ENCODE measurements at regions not wholly inside any gene's neighbourhood (a gene's known extent, or its start where the extent isn't known, plus 50 kb on each side); places are given as distances from the start of the nearest gene placed in this dataset.
"Not testable (repeated sequence)": the region's sequence is repeated elsewhere in the genome, so short reads cannot be mapped to it uniquely, and the experiment has no call there.

DNA sequence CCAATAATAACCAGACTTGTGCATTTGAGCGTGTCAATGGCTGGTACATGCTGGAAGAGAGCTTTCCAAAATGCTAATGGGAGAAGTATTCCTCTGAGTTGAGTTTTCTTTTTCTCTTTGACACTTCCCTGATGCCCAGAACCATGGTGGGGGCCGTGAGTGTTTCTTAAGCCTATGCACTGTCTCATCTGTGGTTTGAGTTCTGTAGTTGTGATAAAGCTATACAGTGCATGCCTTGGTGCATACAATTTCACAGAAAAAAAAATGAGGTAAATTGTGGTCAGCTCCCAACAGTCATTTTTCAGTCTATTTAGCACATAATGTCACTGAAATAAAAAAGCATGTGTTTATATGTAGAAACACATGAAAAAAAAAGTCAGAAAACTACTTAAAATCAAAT is 204.8 kb downstream of the HDGFL1 start:
- ChIA-PET RAD21 (ENCODE audit: low non-redundant PET in 1 of 2, low total read pairs in 2 of 2, uncharacterized antibody in 2 of 2, unreplicated experiment in 2 of 2) (no interaction called here), POLR2A (no interaction called here), CTCF (no interaction called here)
- Histone ChIP-seq H3K4me3 (replicated peaks in 1 of 2; ENCODE audit: low read depth in 1 of 2, low read length in 2 of 2) (no peak overlapping the region), H3K79me2 (ENCODE audit: insufficient read depth, low read length) (no peaks in the 10 kb centered on the region), H2AFZ (ENCODE audit: low read depth, low read length, poor library complexity, severe bottlenecking) (no peak overlapping the region), H3K27me3 (ENCODE audit: insufficient read depth, low read length) (no peaks in the 10 kb centered on the region), H3K9ac (ENCODE audit: low read length) (no peak overlapping the region), H3K4me2 (ENCODE audit: low read length) (no peak overlapping the region), H3K27ac (ENCODE audit: low read depth, low read length) (no peak overlapping the region), H3K36me3 (ENCODE audit: control insufficient read depth in 1 of 2, insufficient read depth in 2 of 2, low read length in 2 of 2) (no peaks in the 10 kb centered on the region), H3K9me3 (ENCODE audit: control insufficient read depth in 1 of 2, insufficient read depth in 1 of 2, low read depth in 1 of 2, low read length in 2 of 2) (peaks cover 0 to 5% of the 10 kb centered on the region in 2 experiments; a peak in 2 of 4 replicates), H3K9me2 (ENCODE audit: insufficient read depth) (no peaks in the 10 kb centered on the region), H3K4me1 (ENCODE audit: control insufficient read depth in 1 of 2, insufficient read depth in 2 of 2, low read length in 2 of 2) (no peaks in the 10 kb centered on the region), H4K20me1 (ENCODE audit: insufficient read depth) (no peaks in the 10 kb centered on the region)
- BruUV-seq (replicated peaks) = no TSS peak
- TF ChIP-seq, protein P1, sequence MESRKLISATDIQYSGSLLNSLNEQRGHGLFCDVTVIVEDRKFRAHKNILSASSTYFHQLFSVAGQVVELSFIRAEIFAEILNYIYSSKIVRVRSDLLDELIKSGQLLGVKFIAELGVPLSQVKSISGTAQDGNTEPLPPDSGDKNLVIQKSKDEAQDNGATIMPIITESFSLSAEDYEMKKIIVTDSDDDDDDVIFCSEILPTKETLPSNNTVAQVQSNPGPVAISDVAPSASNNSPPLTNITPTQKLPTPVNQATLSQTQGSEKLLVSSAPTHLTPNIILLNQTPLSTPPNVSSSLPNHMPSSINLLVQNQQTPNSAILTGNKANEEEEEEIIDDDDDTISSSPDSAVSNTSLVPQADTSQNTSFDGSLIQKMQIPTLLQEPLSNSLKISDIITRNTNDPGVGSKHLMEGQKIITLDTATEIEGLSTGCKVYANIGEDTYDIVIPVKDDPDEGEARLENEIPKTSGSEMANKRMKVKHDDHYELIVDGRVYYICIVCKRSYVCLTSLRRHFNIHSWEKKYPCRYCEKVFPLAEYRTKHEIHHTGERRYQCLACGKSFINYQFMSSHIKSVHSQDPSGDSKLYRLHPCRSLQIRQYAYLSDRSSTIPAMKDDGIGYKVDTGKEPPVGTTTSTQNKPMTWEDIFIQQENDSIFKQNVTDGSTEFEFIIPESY (IDR thresholded peaks at IDR 0.05; ENCODE audit: extremely low read depth, insufficient replicate concordance, low read length) = no peak
- TF ChIP-seq POLR2AphosphoS5 (IDR thresholded peaks at IDR 0.05; ENCODE audit: low read depth, low read length) (no peak), YY1 (IDR thresholded peaks at IDR 0.05; ENCODE audit: extremely low read depth, insufficient replicate concordance, low read depth, low read length) (no peak), RAD21 (IDR thresholded peaks at IDR 0.05; ENCODE audit: low read depth) (no peak), EGR1 (IDR thresholded peaks at IDR 0.05; ENCODE audit: low read depth) (no peak), EZH2 (IDR thresholded peaks at IDR 0.05) (no peak), ELF1 (IDR thresholded peaks at IDR 0.05; ENCODE audit: borderline replicate concordance, low read depth) (no peak)
- DNase-seq (ENCODE audit: low read depth, low spot score) (no peak), ATAC-seq (no peak)
- intact Hi-C loops (cut with micrococcal nuclease) = no loop called here

DNA sequence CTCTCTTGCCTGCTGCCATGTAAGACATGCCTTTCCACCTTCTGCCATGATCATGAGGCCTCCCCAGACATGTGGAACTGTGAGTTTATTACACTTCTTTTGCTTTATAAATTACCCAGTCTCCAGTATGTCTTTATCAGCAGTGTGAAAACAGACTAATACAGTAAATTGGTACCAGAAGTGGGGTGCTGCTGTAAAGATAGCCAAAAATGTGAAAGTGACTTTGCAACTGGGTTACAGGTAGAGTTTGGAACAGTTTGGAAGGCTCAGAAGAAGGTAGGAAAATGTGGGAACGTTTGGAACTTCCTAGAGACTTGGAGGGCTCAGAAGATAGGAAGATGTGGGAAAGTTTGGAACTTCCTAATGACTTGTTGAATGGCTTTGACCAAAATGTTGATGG is 209.1 kb downstream of the HDGFL1 start:
- RAD21 ChIA-PET (ENCODE audit: low non-redundant PET in 1 of 2, low total read pairs in 2 of 2, uncharacterized antibody in 2 of 2, unreplicated experiment in 2 of 2); H2AFZ ChIP-seq (ENCODE audit: low read depth, low read length, poor library complexity, severe bottlenecking); H3K9me3 ChIP-seq (ENCODE audit: control insufficient read depth in 1 of 2, insufficient read depth in 1 of 2, low read depth in 1 of 2, low read length in 2 of 2); DNase-seq (ENCODE audit: low read depth, low spot score); H3K79me2 ChIP-seq (ENCODE audit: insufficient read depth, low read length); CTCF ChIA-PET; POLR2A ChIA-PET; H3K36me3 ChIP-seq (ENCODE audit: control insufficient read depth in 1 of 2, insufficient read depth in 2 of 2, low read length in 2 of 2); H3K4me3 ChIP-seq (replicated peaks in 1 of 2; ENCODE audit: low read depth in 1 of 2, low read length in 2 of 2); H3K4me1 ChIP-seq (ENCODE audit: control insufficient read depth in 1 of 2, insufficient read depth in 2 of 2, low read length in 2 of 2); H3K4me2 ChIP-seq (ENCODE audit: low read length); intact Hi-C loops (cut with micrococcal nuclease); H3K9me2 ChIP-seq (ENCODE audit: insufficient read depth); H3K27ac ChIP-seq (ENCODE audit: low read depth, low read length); ATAC-seq; H3K9ac ChIP-seq (ENCODE audit: low read length); H4K20me1 ChIP-seq (ENCODE audit: insufficient read depth); BruUV-seq (replicated peaks); H3K27me3 ChIP-seq (ENCODE audit: insufficient read depth, low read length): not testable (repeated sequence)
